ENCODE measurements at regions not wholly inside any gene's neighbourhood (a gene's known extent, or its start where the extent isn't known, plus 50 kb on each side); places are given as distances from the start of the nearest gene placed in this dataset.
A peak's percentile ranks its signal among the peaks of the same experiment; 100 is the strongest.

GRCh38 chr7:92939666-92940360 is 103.4 kb upstream of the CDK6 start:
- H3K9ac ChIP-seq (ENCODE audit: low read length), result no peak overlapping the region
- H3K4me3 ChIP-seq (ENCODE audit: low read length), result peak overlapping the region; percentile 27
- peaks cover 64% of the 10 kb centered on the region for H3K9me3 ChIP-seq (ENCODE audit: control insufficient read depth, low read length)
- H3K36me3 ChIP-seq (ENCODE audit: control insufficient read depth, insufficient read depth, low read length, severe bottlenecking), result no peaks in the 10 kb centered on the region
- H3K4me1 ChIP-seq (ENCODE audit: control insufficient read depth, insufficient read depth, low read length), result peaks cover 4% of the 10 kb centered on the region
- no peaks in the 10 kb centered on the region for H3K27me3 ChIP-seq (replicated peaks; ENCODE audit: control insufficient read depth, insufficient read depth, low read length)
- no peak for DNase-seq (ENCODE audit: low read depth)

GRCh38 chr7:92934096-92934495 is 97.7 kb upstream of the CDK6 start:
- Histone ChIP-seq H3K4me3 (ENCODE audit: low read length) (no peak overlapping the region), H3K9ac (ENCODE audit: low read length) (no peak overlapping the region), H3K27me3 (replicated peaks; ENCODE audit: control insufficient read depth, insufficient read depth, low read length) (no peaks in the 10 kb centered on the region), H3K9me3 (ENCODE audit: control insufficient read depth, low read length) (peaks cover 51% of the 10 kb centered on the region), H3K4me1 (ENCODE audit: control insufficient read depth, insufficient read depth, low read length) (no peaks in the 10 kb centered on the region), H3K36me3 (ENCODE audit: control insufficient read depth, insufficient read depth, low read length, severe bottlenecking) (no peaks in the 10 kb centered on the region)
- DNase-seq (ENCODE audit: low read depth), result no peak

- Histone ChIP-seq H3K9me3 (ENCODE audit: control insufficient read depth, low read length) (peaks cover 41% of the 10 kb centered on the region), H3K9ac (ENCODE audit: low read length) (no peak overlapping the region)
- DNase-seq (ENCODE audit: low read depth), result no peak
Observed at GRCh38 chr7:92932450-92932849, 96.1 kb upstream of the CDK6 start.

GRCh38 chr7:92930404-92930803 is 94.0 kb upstream of the CDK6 start:
- H3K4me1 ChIP-seq (ENCODE audit: control insufficient read depth, insufficient read depth, low read length), result no peaks in the 10 kb centered on the region

More at GRCh38 chr7:92932450-92932849, 96.1 kb upstream of the CDK6 start:
- no peaks in the 10 kb centered on the region for H3K36me3 ChIP-seq (ENCODE audit: control insufficient read depth, insufficient read depth, low read length, severe bottlenecking)
- H3K4me1 ChIP-seq (ENCODE audit: control insufficient read depth, insufficient read depth, low read length), result no peaks in the 10 kb centered on the region
- no peak overlapping the region for H3K4me3 ChIP-seq (ENCODE audit: low read length)
- H3K27me3 ChIP-seq (replicated peaks; ENCODE audit: control insufficient read depth, insufficient read depth, low read length), result no peaks in the 10 kb centered on the region

GRCh38 chr7:92926697-92927044 is 90.3 kb upstream of the CDK6 start:
- no peaks in the 10 kb centered on the region for H3K27me3 ChIP-seq (replicated peaks; ENCODE audit: control insufficient read depth, insufficient read depth, low read length)
- no peak for DNase-seq (ENCODE audit: low read depth)
- no peaks in the 10 kb centered on the region for H3K36me3 ChIP-seq (ENCODE audit: control insufficient read depth, insufficient read depth, low read length, severe bottlenecking)
- no peaks in the 10 kb centered on the region for H3K4me1 ChIP-seq (ENCODE audit: control insufficient read depth, insufficient read depth, low read length)
- no peak overlapping the region for H3K4me3 ChIP-seq (ENCODE audit: low read length)
- no peak overlapping the region for H3K9ac ChIP-seq (ENCODE audit: low read length)
- H3K9me3 ChIP-seq (ENCODE audit: control insufficient read depth, low read length), result peaks cover 21% of the 10 kb centered on the region

More at GRCh38 chr7:92930404-92930803, 94.0 kb upstream of the CDK6 start:
- H3K9me3 ChIP-seq (ENCODE audit: control insufficient read depth, low read length), result peaks cover 34% of the 10 kb centered on the region
- no peak overlapping the region for H3K4me3 ChIP-seq (ENCODE audit: low read length)
- H3K9ac ChIP-seq (ENCODE audit: low read length), result no peak overlapping the region
- H3K27me3 ChIP-seq (replicated peaks; ENCODE audit: control insufficient read depth, insufficient read depth, low read length), result no peaks in the 10 kb centered on the region
- DNase-seq (ENCODE audit: low read depth), result no peak
- H3K36me3 ChIP-seq (ENCODE audit: control insufficient read depth, insufficient read depth, low read length, severe bottlenecking), result no peaks in the 10 kb centered on the region

- DNase-seq (ENCODE audit: low read depth), result no peak
- Histone ChIP-seq H3K4me1 (ENCODE audit: control insufficient read depth, insufficient read depth, low read length) (no peaks in the 10 kb centered on the region), H3K9ac (ENCODE audit: low read length) (no peak overlapping the region), H3K4me3 (ENCODE audit: low read length) (no peak overlapping the region), H3K27me3 (replicated peaks; ENCODE audit: control insufficient read depth, insufficient read depth, low read length) (no peaks in the 10 kb centered on the region), H3K9me3 (ENCODE audit: control insufficient read depth, low read length) (peaks cover 17% of the 10 kb centered on the region), H3K36me3 (ENCODE audit: control insufficient read depth, insufficient read depth, low read length, severe bottlenecking) (no peaks in the 10 kb centered on the region)
Observed at GRCh38 chr7:92925876-92926696, 89.7 kb upstream of the CDK6 start.

- H3K9ac ChIP-seq (ENCODE audit: low read length), result no peak overlapping the region
- H3K4me1 ChIP-seq (ENCODE audit: control insufficient read depth, insufficient read depth, low read length), result no peaks in the 10 kb centered on the region
- no peaks in the 10 kb centered on the region for H3K36me3 ChIP-seq (ENCODE audit: control insufficient read depth, insufficient read depth, low read length, severe bottlenecking)
- peaks cover 6% of the 10 kb centered on the region for H3K9me3 ChIP-seq (ENCODE audit: control insufficient read depth, low read length)
- H3K27me3 ChIP-seq (replicated peaks; ENCODE audit: control insufficient read depth, insufficient read depth, low read length), result no peaks in the 10 kb centered on the region
- DNase-seq (ENCODE audit: low read depth), result no peak
- H3K4me3 ChIP-seq (ENCODE audit: low read length), result no peak overlapping the region
Observed at GRCh38 chr7:92924800-92925199, 88.4 kb upstream of the CDK6 start.

- Histone ChIP-seq H3K9me3 (ENCODE audit: control insufficient read depth, low read length) (no peaks in the 10 kb centered on the region), H3K9ac (ENCODE audit: low read length) (no peak overlapping the region), H3K4me3 (ENCODE audit: low read length) (no peak overlapping the region), H3K36me3 (ENCODE audit: control insufficient read depth, insufficient read depth, low read length, severe bottlenecking) (no peaks in the 10 kb centered on the region), H3K4me1 (ENCODE audit: control insufficient read depth, insufficient read depth, low read length) (peaks cover 17% of the 10 kb centered on the region), H3K27me3 (replicated peaks; ENCODE audit: control insufficient read depth, insufficient read depth, low read length) (no peaks in the 10 kb centered on the region)
- no peak for DNase-seq (ENCODE audit: low read depth)
Observed at GRCh38 chr7:92917230-92917629, 80.9 kb upstream of the CDK6 start.

- H3K4me3 ChIP-seq (ENCODE audit: low read length), result peak overlapping the region; percentile 18
- peak; percentile 49 for DNase-seq (ENCODE audit: low read depth)
- H3K9ac ChIP-seq (ENCODE audit: low read length), result no peak overlapping the region
- H3K4me1 ChIP-seq (ENCODE audit: control insufficient read depth, insufficient read depth, low read length), result peaks cover 17% of the 10 kb centered on the region
- H3K9me3 ChIP-seq (ENCODE audit: control insufficient read depth, low read length), result no peaks in the 10 kb centered on the region
- no peaks in the 10 kb centered on the region for H3K36me3 ChIP-seq (ENCODE audit: control insufficient read depth, insufficient read depth, low read length, severe bottlenecking)
- no peaks in the 10 kb centered on the region for H3K27me3 ChIP-seq (replicated peaks; ENCODE audit: control insufficient read depth, insufficient read depth, low read length)
Observed at GRCh38 chr7:92916770-92917224, 80.4 kb upstream of the CDK6 start.

GRCh38 chr7:92915348-92915747 is 79.0 kb upstream of the CDK6 start:
- Histone ChIP-seq H3K9me3 (ENCODE audit: control insufficient read depth, low read length) (no peaks in the 10 kb centered on the region), H3K27me3 (replicated peaks; ENCODE audit: control insufficient read depth, insufficient read depth, low read length) (no peaks in the 10 kb centered on the region)
- no peak for DNase-seq (ENCODE audit: low read depth)

GRCh38 chr7:92914645-92915044 is 78.3 kb upstream of the CDK6 start:
- Histone ChIP-seq H3K4me1 (ENCODE audit: control insufficient read depth, insufficient read depth, low read length) (peaks cover 17% of the 10 kb centered on the region), H3K9me3 (ENCODE audit: control insufficient read depth, low read length) (no peaks in the 10 kb centered on the region), H3K9ac (ENCODE audit: low read length) (no peak overlapping the region), H3K36me3 (ENCODE audit: control insufficient read depth, insufficient read depth, low read length, severe bottlenecking) (no peaks in the 10 kb centered on the region), H3K4me3 (ENCODE audit: low read length) (no peak overlapping the region), H3K27me3 (replicated peaks; ENCODE audit: control insufficient read depth, insufficient read depth, low read length) (no peaks in the 10 kb centered on the region)
- no peak for DNase-seq (ENCODE audit: low read depth)

More at GRCh38 chr7:92915348-92915747, 79.0 kb upstream of the CDK6 start:
- Histone ChIP-seq H3K4me1 (ENCODE audit: control insufficient read depth, insufficient read depth, low read length) (peaks cover 17% of the 10 kb centered on the region), H3K4me3 (ENCODE audit: low read length) (no peak overlapping the region), H3K36me3 (ENCODE audit: control insufficient read depth, insufficient read depth, low read length, severe bottlenecking) (no peaks in the 10 kb centered on the region), H3K9ac (ENCODE audit: low read length) (no peak overlapping the region)
